Mesodermal cell (in vitro differentiated cells): ENCODE measurements at regions not wholly inside any gene's neighbourhood (a gene's known extent, or its start where the extent isn't known, plus 50 kb on each side); places are given as distances from the start of the nearest gene placed in this dataset.

Source experiments
- H3K27ac ChIP-seq: 2 replicates; pipeline ENCODE4 v1.7.0; 2013; ENCODE audit warnings: mild to moderate bottlenecking, low read depth, low read length, moderate library complexity; ENCODE audit not compliant: severe bottlenecking
- H3K36me3 ChIP-seq: 2 replicates; pipeline ENCODE4 v1.7.1; 2013; ENCODE audit warnings: mild to moderate bottlenecking, low read length, moderate library complexity; ENCODE audit not compliant: control insufficient read depth, insufficient read depth
- H3K4me1 ChIP-seq: one replicate; pipeline ENCODE4 v1.7.1; 2013; ENCODE audit warnings: mild to moderate bottlenecking, low read length; ENCODE audit not compliant: insufficient read depth, control insufficient read depth, poor library complexity, severe bottlenecking
- H3K4me3 ChIP-seq: 2 replicates; pipeline ENCODE4 v1.7.0; 2013; ENCODE audit warnings: low read length, control low read depth, mild to moderate bottlenecking; ENCODE audit not compliant: insufficient read depth, poor library complexity, severe bottlenecking; ENCODE audit errors: extremely low read depth
- H3K9me3 ChIP-seq: 2 replicates; pipeline ENCODE4 v1.7.1; 2013; ENCODE audit warnings: mild to moderate bottlenecking, low read length, moderate library complexity; ENCODE audit not compliant: control insufficient read depth
- whole genome bisulfite sequencing, 2 experiments: methylation state at CpG; one replicate each; pipeline ENCODE4 v1.1.5; 2013; ENCODE audit warnings: missing lambda C conversion rate in 2 of 2; ENCODE audit not compliant: insufficient coverage in 2 of 2; 5-methylcytosine and 5-hydroxymethylcytosine counted together

GRCh38 chr11:8823174-8823742, 87.7 kb upstream of the AKIP1 start:
- Histone ChIP-seq H3K27ac (no peak overlapping the region), H3K4me3 (no peak overlapping the region), H3K4me1 (peaks cover 39% of the 10 kb centered on the region), H3K36me3 (peaks cover 18% of the 10 kb centered on the region), H3K9me3 (no peaks in the 10 kb centered on the region)
- WGBS, 2 experiments, result 100% methylated on average over 1 of the region's 2 CpGs; no CpG with 5 or more reads in 1 of the 2 experiments

GRCh38 chr11:8826139-8826786, 84.7 kb upstream of the AKIP1 start:
- Histone ChIP-seq H3K4me1 (peaks cover 62% of the 10 kb centered on the region), H3K4me3 (no peak overlapping the region), H3K27ac (peak overlapping the region; percentile 93), H3K36me3 (peaks cover 25% of the 10 kb centered on the region), H3K9me3 (no peaks in the 10 kb centered on the region)
- WGBS, 2 experiments, result 34 to 41% methylated on average over 6 of the region's 6 CpGs

- peaks cover 24% of the 10 kb centered on the region for H3K36me3 ChIP-seq
- peak overlapping the region; percentile 93 for H3K27ac ChIP-seq
- H3K9me3 ChIP-seq, result no peaks in the 10 kb centered on the region
- no peak overlapping the region for H3K4me3 ChIP-seq
- 70 to 74% methylated on average over 4 of the region's 6 CpGs for WGBS, 2 experiments
- peaks cover 69% of the 10 kb centered on the region for H3K4me1 ChIP-seq
Measured at GRCh38 chr11:8826901-8827560, 84.0 kb upstream of the AKIP1 start.

GRCh38 chr11:8828046-8828445, 82.9 kb upstream of the AKIP1 start:
- no peak overlapping the region for H3K4me3 ChIP-seq
- H3K4me1 ChIP-seq, result peaks cover 76% of the 10 kb centered on the region
- no peaks in the 10 kb centered on the region for H3K9me3 ChIP-seq
- peaks cover 24% of the 10 kb centered on the region for H3K36me3 ChIP-seq
- 90 to 100% methylated on average over 2 to 3 of the region's 3 CpGs for WGBS, 2 experiments
- peak overlapping the region; percentile 16 for H3K27ac ChIP-seq

GRCh38 chr11:8828580-8829361, 82.2 kb upstream of the AKIP1 start:
- no peak overlapping the region for H3K4me3 ChIP-seq
- 92 to 97% methylated on average over 9 of the region's 11 CpGs for WGBS, 2 experiments
- H3K36me3 ChIP-seq, result peaks cover 24% of the 10 kb centered on the region
- H3K9me3 ChIP-seq, result no peaks in the 10 kb centered on the region
- H3K27ac ChIP-seq, result no peak overlapping the region
- H3K4me1 ChIP-seq, result peaks cover 83% of the 10 kb centered on the region

GRCh38 chr11:8829556-8829955, 81.4 kb upstream of the AKIP1 start:
- Histone ChIP-seq H3K27ac (peak overlapping the region; percentile 10), H3K4me1 (peaks cover 91% of the 10 kb centered on the region)

GRCh38 chr11:8830641-8831040, 80.3 kb upstream of the AKIP1 start:
- no peak overlapping the region for H3K27ac ChIP-seq
- WGBS, 2 experiments, result 100% methylated on average over 1 of the region's 3 CpGs; no CpG with 5 or more reads in 1 of the 2 experiments
- H3K4me3 ChIP-seq, result no peak overlapping the region
- H3K4me1 ChIP-seq, result peaks cover 93% of the 10 kb centered on the region
- H3K9me3 ChIP-seq, result no peaks in the 10 kb centered on the region
- H3K36me3 ChIP-seq, result peaks cover 28% of the 10 kb centered on the region

More at GRCh38 chr11:8829556-8829955, 81.4 kb upstream of the AKIP1 start:
- H3K36me3 ChIP-seq, result peaks cover 24% of the 10 kb centered on the region
- 88 to 91% methylated on average over 6 of the region's 8 CpGs for WGBS, 2 experiments
- H3K4me3 ChIP-seq, result no peak overlapping the region
- no peaks in the 10 kb centered on the region for H3K9me3 ChIP-seq

- peaks cover 30% of the 10 kb centered on the region for H3K36me3 ChIP-seq
- H3K27ac ChIP-seq, result no peak overlapping the region
- no peaks in the 10 kb centered on the region for H3K9me3 ChIP-seq
- no peak overlapping the region for H3K4me3 ChIP-seq
- WGBS, 2 experiments, result 80 to 82% methylated on average over 8 to 9 of the region's 9 CpGs
- H3K4me1 ChIP-seq, result peaks cover 88% of the 10 kb centered on the region
Measured at GRCh38 chr11:8831861-8832260, 79.1 kb upstream of the AKIP1 start.

- peak overlapping the region; percentile 82 for H3K27ac ChIP-seq
- no peaks in the 10 kb centered on the region for H3K9me3 ChIP-seq
- H3K36me3 ChIP-seq, result peaks cover 36% of the 10 kb centered on the region
- no peak overlapping the region for H3K4me3 ChIP-seq
- 53 to 55% methylated on average over 9 of the region's 9 CpGs for WGBS, 2 experiments
- peaks cover 79% of the 10 kb centered on the region for H3K4me1 ChIP-seq
Measured at GRCh38 chr11:8832571-8833260, 78.3 kb upstream of the AKIP1 start.
